Astrocyte of the hippocampus (primary cell): ENCODE measurements at regions not wholly inside any gene's neighbourhood (a gene's known extent, or its start where the extent isn't known, plus 50 kb on each side); places are given as distances from the start of the nearest gene placed in this dataset.
A peak's percentile ranks its signal among the peaks of the same experiment; 100 is the strongest.

ENCODE experiments used
- DNase-seq: peaks from one replicate; pipeline ENCODE4 v3.0.0; 2011; ENCODE audit warnings: low read depth, low spot score

DNA sequence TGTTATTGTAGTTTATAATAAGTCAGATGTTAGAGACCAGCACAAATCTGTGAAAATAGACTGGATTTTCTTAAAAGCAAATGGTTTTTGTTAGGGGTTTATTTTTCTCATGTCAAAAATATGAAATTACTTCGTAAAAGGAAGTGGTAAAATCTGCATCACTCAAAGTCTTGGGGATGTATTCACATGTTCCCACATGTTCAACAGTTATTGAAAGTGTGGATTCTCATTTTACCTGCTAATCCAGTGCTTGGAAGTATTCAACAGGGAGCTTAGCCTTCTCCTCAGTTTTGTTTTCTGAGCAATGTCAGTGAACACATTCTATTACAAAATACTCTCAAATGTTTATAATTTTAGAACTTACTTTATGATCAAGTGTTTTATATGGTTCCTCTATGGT is 352.0 kb downstream of the SOX2 start:
- no peak for DNase-seq

GRCh38 chr3:182067423-182067822 is 355.7 kb downstream of the SOX2 start:
- DNase-seq: peak; percentile 22

DNA sequence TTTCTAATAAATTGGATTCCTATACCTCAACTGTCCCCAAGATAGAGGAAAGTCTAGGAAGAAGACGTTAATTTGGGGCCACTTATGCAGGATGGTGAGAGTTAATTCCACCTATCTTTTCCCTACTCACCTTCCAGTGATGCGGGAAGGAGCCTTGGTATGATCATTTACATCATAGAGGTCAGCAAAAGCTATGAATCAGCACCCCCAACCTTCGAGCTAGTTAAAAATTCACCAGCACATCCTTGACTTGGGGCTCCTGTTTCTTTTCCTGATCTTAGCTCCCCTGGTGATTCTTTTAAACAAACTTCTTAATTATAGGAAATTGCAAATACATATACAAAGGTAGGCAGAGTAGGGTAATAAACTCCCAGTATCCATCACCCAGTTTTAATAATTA is 366.6 kb downstream of the SOX2 start:
- no peak for DNase-seq

DNA sequence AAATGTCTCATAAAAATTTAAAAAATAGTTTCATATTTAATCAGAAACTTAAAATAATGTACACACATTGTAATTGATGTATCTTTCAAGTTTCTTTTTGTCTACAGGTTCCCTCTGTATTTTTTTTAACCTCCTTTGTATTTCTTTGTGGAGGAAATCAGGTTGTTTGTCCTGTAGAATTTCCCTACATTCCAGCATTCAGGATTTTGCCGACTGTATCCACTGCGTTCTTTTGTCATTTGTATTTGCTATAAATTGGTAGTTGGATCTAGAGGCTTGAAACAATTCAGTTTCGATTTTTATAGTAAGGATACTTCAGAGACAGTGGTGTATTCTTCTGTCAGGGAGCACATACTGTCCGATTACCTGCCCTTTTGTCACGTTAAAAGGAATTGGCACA is 367.2 kb downstream of the SOX2 start:
- no peak for DNase-seq

DNA sequence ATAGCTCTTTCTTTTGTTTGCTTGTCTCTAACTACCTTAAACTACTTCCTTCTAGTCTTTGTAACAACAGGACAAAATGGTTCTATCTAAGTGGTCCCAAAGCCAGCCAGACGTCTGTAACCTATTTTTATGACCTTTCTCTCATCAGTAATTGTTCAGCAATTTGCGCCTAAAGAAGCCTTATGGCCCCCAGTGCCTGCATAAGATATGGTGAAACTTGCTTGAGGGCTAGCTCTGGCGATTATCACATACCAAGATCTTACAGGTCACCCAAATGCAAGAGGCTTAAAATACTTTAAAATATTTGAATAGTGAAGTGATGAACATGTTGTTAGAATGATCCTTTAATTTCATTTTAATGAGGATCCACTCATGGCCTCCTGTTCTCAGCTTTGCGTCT is 369.4 kb downstream of the SOX2 start:
- no peak for DNase-seq

DNA sequence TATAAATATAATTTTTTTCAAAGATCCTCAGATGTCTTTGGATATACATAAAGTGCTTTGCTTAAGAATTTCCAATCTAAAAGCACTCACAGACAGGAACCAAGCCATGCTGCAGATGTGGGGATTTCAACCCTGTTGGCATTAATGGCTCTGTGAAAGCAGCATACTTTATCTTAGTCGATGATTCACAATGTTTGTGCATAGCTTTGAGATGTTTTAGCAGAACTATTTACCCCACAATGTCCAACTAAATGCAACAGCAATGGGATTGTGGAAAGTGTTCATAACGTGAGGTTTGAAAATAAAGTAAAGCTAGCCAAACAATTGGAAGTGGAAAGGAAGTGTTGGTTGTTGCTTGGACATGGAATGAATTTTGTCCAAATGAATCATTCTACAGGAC is 371.4 kb downstream of the SOX2 start:
- peak; percentile 87 for DNase-seq

DNA sequence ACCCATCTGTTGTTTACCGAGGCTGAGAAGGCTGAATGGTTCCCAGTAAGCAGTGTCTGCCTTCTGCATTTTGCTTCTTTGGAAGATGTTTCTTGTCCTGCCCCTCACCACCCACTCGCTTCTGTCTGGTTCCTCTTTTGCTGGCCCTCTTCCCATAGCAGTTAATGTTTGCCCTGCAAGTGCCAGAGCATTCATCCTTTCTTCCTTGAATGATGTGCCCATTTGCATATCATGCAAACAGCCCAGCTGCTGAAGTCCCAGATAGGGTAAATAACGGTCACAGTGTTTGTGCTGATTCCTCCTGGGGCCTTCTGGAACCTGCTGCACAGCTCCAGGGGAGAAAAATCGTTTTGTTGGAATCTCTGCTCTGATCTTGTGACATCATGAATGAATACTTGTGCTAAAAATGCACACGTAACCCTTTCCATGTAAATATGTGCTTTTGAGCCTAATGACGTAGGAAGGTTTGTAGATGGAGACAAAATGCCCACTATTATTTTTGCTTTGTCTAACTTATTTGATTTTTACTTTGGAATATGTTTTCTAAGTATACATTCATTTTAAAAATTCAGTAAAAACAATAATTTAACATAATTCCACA is 381.0 kb downstream of the SOX2 start:
- peak; percentile 26 for DNase-seq

DNA sequence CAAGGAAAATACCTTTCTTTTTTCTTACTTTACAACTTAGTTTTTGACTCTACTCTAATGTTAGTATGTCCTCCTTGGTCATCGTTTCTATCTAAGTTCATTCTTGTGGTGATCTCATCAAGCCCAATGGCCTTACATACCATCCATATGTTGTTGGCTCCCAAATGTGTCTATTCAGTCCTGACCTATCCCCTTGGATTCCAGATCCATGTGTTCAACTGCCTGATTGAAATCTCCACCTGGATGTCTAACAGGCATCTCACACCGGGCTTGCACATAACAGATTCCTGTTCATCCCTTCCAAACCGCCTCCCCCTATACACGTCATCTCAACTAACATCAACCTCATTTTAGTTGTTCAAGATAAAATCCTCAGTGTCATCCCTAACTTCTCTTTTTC is 382.6 kb downstream of the SOX2 start:
- DNase-seq: no peak

- DNase-seq: no peak
Measured at GRCh38 chr3:182104881-182105280, 393.2 kb downstream of the SOX2 start.

DNA sequence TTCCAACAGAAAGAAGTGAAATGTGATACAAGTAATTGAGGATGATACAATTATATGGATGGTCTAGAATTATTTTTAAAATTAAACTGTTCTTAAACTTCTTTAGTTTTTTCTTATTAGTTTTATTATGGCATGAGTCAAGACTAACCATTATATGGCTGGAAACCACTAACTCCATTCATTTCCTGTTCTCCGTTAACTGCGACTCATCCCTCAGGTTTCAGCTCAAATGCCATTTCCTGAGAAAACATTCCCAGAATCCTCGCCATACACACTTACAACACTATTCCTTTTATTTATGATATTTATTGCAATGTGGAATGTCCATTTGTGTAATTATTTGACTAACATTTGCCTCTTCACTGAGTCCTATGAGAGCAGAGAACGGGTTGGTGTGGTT is 394.1 kb downstream of the SOX2 start:
- DNase-seq: no peak

DNA sequence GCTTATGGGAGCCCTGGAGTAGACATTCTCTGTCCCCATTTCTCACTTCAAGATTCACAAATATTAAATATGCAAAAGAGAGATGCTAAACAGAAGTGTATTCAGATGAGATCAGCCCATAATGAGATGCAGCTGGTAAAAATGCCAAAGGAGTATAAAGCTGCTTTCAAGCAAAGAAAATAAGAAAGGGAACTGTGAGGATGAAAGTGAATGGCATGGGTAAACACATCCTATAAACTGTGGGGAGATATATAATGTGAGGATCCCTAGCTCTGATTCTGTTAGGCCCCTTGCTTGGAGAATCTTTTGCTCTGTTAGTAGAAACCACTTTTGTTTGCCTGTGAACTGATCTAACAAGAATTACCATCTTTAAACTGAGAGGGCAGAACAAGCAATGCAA is 396.6 kb downstream of the SOX2 start:
- DNase-seq: peak; percentile 22

- DNase-seq: no peak
Measured at GRCh38 chr3:182111967-182112366, 400.2 kb downstream of the SOX2 start.

- DNase-seq: peak; percentile 50
Measured at GRCh38 chr3:182115328-182116015, 403.7 kb downstream of the SOX2 start.

DNA sequence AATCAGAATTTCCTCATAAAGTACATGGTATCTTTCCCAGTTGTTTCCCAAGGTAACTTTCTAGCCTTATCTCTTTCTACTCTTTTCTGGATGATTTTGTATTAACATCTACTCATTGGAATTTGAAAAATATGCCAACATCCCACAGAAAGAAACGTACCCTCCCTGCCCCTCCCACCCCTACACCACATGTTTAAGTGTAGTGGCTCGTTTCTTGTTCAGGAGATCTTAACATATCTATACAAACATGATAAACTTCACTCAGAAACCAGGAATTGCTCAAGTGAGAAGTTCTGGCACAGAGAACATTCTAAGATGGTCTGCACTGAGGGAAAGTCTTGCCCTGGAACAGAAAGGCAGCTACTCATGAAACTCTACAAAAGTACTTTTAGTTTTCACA is 404.7 kb downstream of the SOX2 start:
- DNase-seq: peak; percentile 53

GRCh38 chr3:182117131-182117530 is 405.4 kb downstream of the SOX2 start:
- no peak for DNase-seq

GRCh38 chr3:182117583-182117982 is 405.9 kb downstream of the SOX2 start:
- DNase-seq: peak; percentile 64

- peak; percentile 93 for DNase-seq
Measured at GRCh38 chr3:182118066-182118465, 406.3 kb downstream of the SOX2 start.

DNA sequence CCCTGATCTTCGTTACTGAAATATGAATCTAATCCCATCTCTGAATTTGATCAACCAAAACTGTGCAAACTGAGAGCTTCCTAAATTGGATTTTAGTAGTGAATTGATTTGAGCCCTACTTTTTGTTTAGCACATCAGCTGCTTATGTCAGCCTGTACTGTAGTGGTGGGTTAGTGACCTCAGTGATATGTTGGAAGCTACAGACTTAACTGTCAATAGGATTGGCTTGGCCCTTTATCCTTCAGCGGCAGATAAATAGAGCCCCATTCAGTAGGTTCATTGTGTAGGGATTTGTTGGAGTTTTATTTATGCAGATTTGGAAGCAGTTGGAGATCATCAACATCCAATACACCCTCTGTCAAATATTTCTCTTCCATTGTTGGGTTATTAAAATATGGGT is 409.7 kb downstream of the SOX2 start:
- no peak for DNase-seq

GRCh38 chr3:182122779-182123178 is 411.1 kb downstream of the SOX2 start:
- DNase-seq: no peak

DNA sequence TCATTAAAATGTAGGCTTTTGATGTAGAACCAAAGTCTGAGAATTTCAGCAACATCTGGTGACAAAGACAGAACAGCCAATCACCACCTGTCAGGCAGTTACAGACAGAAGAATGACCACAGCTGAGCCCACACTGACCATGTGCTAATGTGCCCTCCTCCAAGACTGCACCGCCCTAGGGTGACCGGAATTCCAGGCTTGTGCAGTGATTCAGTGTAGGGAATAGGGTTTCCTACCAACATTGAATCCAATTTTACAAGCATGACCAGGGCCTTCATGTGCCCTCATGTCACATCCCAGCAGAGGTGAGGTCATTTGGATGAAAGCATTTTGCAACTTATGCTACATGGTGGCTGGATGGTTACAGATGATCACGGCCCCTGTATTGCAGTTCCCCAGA is 412.5 kb downstream of the SOX2 start:
- no peak for DNase-seq

DNA sequence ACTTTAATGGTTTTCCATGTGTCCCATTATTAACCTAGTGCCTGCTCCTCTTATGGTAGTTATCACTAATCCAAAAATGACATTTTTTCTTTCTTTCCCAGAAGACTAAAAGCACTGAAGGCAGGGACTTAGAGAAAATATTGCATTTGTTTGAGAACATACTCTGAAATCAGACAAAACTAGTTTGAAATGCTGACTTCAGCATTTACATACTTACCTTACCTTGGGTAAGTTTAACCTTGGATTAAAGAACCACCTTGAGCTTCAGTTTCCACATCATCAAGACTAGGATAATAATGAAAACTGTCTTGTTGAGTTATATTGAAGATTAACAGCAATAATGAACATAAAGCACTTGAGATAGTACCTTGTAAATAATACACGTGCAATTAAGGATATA is 413.0 kb downstream of the SOX2 start:
- no peak for DNase-seq

DNA sequence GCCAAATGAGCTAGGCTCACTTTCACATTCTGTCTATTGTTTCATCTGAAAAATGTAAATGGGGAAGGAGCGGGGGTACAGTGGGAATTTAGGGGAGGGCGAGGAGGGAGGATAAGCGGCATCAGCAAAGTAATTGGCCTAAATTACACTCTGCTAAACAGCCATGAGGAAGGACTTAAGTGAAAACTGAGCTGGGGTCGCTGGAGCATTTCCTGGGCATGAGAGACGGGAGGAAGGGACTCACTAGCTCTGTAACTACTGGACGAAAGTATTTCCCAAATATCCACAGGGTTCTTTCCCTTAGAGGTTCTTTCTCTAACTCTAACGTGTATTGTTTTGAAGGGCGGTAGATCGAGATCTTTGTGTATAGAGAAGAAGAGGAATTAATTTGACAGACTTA is 418.0 kb downstream of the SOX2 start:
- DNase-seq: no peak

GRCh38 chr3:182133752-182134151 is 422.0 kb downstream of the SOX2 start:
- peak; percentile 22 for DNase-seq

- no peak for DNase-seq
Measured at GRCh38 chr3:182135056-182135455, 423.3 kb downstream of the SOX2 start.
